ENCODE measurements at regions not wholly inside any gene's neighbourhood (a gene's known extent, or its start where the extent isn't known, plus 50 kb on each side); places are given as distances from the start of the nearest gene placed in this dataset.

DNA sequence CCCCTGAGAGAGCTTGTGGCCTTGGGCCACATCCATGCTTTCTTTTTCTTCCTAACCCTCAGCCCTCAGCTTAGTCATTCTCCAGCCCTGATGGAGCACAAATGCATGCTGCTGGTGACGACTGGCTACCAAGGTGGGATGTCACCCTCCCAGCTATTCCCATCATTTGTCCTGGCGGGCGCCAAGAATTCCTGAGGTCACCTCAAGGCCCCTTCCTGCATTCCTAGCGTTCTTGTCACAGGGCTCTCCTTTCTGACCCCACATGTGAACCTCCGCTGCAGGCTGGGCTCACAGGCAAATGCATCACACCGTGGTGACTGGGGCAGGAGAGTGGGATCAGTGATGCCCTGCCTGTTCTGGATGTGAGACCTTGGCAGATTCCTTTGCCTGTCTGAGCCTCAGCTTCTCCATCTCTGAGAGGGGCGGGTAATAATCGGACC, 53.4 kb upstream of the IFFO2 start:
- TF ChIP-seq POLR2A (IDR thresholded peaks at IDR 0.05; ENCODE audit: low read depth, low read length) (no peak), POLR2AphosphoS5 (IDR thresholded peaks at IDR 0.05; ENCODE audit: low read depth, low read length) (no peak), TAF1 (IDR thresholded peaks at IDR 0.05; ENCODE audit: borderline replicate concordance, low read depth, low read length) (no peak)
